ENCODE measurements at regions not wholly inside any gene's neighbourhood (a gene's known extent, or its start where the extent isn't known, plus 50 kb on each side); places are given as distances from the start of the nearest gene placed in this dataset.

DNA sequence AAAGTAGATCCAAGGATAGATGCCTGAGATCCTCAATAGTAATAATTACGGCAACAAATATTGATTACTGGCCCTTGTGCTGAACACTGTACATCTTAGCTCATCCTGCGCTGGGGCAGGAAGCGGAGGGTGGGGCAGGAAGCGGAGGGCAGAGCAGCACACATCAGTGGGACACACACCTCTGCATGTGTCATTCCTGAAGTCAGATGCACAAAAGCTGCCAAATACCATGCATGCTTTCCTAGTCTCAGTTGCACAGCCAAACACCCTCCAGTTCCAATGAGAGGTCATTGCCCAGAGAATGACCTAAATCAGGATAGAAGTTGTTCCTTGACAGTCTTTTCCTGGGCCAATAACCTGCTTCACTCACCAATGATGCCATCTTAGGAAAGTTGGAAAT is 74.4 kb upstream of the FOXC1 start:
- in situ Hi-C loops (cut with HindIII; ENCODE audit: low pct_unique_long_range_greater_than_20kb, low sequenced_read_pairs) (no loop called here), intact Hi-C loops (cut with micrococcal nuclease; ENCODE audit: unreplicated experiment) (no loop called here)
- CTCF ChIA-PET, result no interaction called here
- Histone ChIP-seq H3K27me3 (ENCODE audit: control insufficient read depth, insufficient read depth, low read length) (no peaks in the 10 kb centered on the region), H3K9me3 (ENCODE audit: control insufficient read depth, insufficient read depth, low read depth, low read length) (no peaks in the 10 kb centered on the region), H3K4me3 (ENCODE audit: low read depth in 2 of 2, low read length in 2 of 2) (no peak overlapping the region), H3K4me1 (ENCODE audit: control insufficient read depth, insufficient read depth, low read length) (no peaks in the 10 kb centered on the region), H3K36me3 (ENCODE audit: control insufficient read depth, insufficient read depth, low read length) (no peaks in the 10 kb centered on the region), H3K27ac (ENCODE audit: low read length) (no peak overlapping the region)
- no TSS peak for BruUV-seq (replicated peaks)
- POLR2A ChIA-PET, result interaction anchor here (0.7 kb wide), 1 partner anchor 1048 kb away, joined by 4 read pairs; no protein-coding TSS in a partner anchor
- TF ChIP-seq POLR2AphosphoS5 (IDR thresholded peaks at IDR 0.05; ENCODE audit: low read depth, low read length), result no peak
- TF ChIP-seq TCF7L2 (IDR thresholded peaks at IDR 0.05; ENCODE audit: low read depth, low read length), result no peak
- no peak for TF ChIP-seq SIN3A (IDR thresholded peaks at IDR 0.05; ENCODE audit: borderline replicate concordance, insufficient read depth, low read depth, low read length)
- TF ChIP-seq, protein P1, sequence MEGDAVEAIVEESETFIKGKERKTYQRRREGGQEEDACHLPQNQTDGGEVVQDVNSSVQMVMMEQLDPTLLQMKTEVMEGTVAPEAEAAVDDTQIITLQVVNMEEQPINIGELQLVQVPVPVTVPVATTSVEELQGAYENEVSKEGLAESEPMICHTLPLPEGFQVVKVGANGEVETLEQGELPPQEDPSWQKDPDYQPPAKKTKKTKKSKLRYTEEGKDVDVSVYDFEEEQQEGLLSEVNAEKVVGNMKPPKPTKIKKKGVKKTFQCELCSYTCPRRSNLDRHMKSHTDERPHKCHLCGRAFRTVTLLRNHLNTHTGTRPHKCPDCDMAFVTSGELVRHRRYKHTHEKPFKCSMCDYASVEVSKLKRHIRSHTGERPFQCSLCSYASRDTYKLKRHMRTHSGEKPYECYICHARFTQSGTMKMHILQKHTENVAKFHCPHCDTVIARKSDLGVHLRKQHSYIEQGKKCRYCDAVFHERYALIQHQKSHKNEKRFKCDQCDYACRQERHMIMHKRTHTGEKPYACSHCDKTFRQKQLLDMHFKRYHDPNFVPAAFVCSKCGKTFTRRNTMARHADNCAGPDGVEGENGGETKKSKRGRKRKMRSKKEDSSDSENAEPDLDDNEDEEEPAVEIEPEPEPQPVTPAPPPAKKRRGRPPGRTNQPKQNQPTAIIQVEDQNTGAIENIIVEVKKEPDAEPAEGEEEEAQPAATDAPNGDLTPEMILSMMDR (IDR thresholded peaks at IDR 0.05), result no peak
- TF ChIP-seq, protein P2, sequence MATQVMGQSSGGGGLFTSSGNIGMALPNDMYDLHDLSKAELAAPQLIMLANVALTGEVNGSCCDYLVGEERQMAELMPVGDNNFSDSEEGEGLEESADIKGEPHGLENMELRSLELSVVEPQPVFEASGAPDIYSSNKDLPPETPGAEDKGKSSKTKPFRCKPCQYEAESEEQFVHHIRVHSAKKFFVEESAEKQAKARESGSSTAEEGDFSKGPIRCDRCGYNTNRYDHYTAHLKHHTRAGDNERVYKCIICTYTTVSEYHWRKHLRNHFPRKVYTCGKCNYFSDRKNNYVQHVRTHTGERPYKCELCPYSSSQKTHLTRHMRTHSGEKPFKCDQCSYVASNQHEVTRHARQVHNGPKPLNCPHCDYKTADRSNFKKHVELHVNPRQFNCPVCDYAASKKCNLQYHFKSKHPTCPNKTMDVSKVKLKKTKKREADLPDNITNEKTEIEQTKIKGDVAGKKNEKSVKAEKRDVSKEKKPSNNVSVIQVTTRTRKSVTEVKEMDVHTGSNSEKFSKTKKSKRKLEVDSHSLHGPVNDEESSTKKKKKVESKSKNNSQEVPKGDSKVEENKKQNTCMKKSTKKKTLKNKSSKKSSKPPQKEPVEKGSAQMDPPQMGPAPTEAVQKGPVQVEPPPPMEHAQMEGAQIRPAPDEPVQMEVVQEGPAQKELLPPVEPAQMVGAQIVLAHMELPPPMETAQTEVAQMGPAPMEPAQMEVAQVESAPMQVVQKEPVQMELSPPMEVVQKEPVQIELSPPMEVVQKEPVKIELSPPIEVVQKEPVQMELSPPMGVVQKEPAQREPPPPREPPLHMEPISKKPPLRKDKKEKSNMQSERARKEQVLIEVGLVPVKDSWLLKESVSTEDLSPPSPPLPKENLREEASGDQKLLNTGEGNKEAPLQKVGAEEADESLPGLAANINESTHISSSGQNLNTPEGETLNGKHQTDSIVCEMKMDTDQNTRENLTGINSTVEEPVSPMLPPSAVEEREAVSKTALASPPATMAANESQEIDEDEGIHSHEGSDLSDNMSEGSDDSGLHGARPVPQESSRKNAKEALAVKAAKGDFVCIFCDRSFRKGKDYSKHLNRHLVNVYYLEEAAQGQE (IDR thresholded peaks at IDR 0.05; ENCODE audit: insufficient read depth in 1 of 2, low read depth in 2 of 2, low read length in 1 of 2), result no peak
- DNase-seq (ENCODE audit: low read depth, low spot score) (no peak), ATAC-seq (no peak)

DNA sequence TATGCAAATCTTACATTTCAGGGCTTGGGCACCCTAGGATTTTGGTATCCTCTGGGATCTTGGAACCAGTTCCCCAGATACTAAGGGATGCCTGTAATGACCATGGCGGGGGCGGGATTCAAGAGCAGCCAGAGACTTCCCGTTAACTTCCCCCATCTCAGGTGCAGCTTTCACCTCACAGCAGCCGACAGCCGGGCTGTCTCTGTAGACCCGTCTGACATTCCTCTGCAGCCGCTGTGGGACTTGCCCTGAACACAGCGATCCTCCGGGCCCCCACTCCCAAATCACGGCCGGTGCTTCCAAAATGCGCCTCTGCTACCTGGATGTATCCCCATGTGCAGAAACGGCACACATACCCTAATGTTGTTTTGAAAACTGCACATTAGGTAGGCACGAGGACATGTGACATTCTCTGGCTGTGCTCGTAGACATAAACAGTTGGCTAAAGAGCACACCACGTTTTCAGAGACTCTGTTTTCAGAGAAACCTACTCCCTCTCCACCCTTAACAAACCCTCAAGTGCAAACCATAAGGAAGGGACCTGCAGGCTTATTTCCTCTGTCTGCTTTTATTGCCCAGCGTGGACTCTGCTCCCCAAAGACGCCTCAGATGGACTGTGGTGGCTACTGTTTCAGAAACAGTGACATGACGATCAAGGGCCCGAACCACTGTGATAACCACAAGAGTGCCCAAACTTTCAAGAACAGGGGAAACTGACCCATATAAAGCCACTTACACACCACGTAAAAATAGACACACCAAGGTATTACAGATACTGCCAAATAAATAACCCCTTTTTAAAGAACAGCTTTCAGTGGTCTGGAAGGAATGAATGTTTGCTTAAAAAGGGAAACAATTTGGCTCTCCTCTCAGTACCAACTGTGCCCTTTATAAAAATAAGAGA is 72.9 kb upstream of the FOXC1 start:
- BruUV-seq (replicated peaks), result no TSS peak
- no peak overlapping the region for H3K4me3 ChIP-seq (ENCODE audit: low read depth in 2 of 2, low read length in 2 of 2)
- H3K4me1 ChIP-seq (ENCODE audit: control insufficient read depth, insufficient read depth, low read length), result no peaks in the 10 kb centered on the region
- ChIA-PET POLR2A (no interaction called here), CTCF (interaction anchor here (0.6 kb wide), 1 partner anchor 795 kb away, joined by 4 read pairs; no protein-coding TSS in a partner anchor)
- no peaks in the 10 kb centered on the region for H3K27me3 ChIP-seq (ENCODE audit: control insufficient read depth, insufficient read depth, low read length)
- intact Hi-C loops (cut with micrococcal nuclease; ENCODE audit: unreplicated experiment), result no loop called here
- H3K27ac ChIP-seq (ENCODE audit: low read length), result no peak overlapping the region
- no peaks in the 10 kb centered on the region for H3K9me3 ChIP-seq (ENCODE audit: control insufficient read depth, insufficient read depth, low read depth, low read length)
- in situ Hi-C loops (cut with HindIII; ENCODE audit: low pct_unique_long_range_greater_than_20kb, low sequenced_read_pairs), result no loop called here
- no peaks in the 10 kb centered on the region for H3K36me3 ChIP-seq (ENCODE audit: control insufficient read depth, insufficient read depth, low read length)
- DNase-seq (ENCODE audit: low read depth, low spot score) (no peak), ATAC-seq (no peak)
- TF ChIP-seq SIN3A (IDR thresholded peaks at IDR 0.05; ENCODE audit: borderline replicate concordance, insufficient read depth, low read depth, low read length) (no peak), POLR2AphosphoS5 (IDR thresholded peaks at IDR 0.05; ENCODE audit: low read depth, low read length) (no peak), TCF7L2 (IDR thresholded peaks at IDR 0.05; ENCODE audit: low read depth, low read length) (no peak)
- TF ChIP-seq, protein P2 (IDR thresholded peaks at IDR 0.05; ENCODE audit: insufficient read depth in 1 of 2, low read depth in 2 of 2, low read length in 1 of 2), result no peak
- TF ChIP-seq, protein P1 (IDR thresholded peaks at IDR 0.05), result no peak
